Spleen (tissue), 11 donors: ENCODE measurements at regions not wholly inside any gene's neighbourhood (a gene's known extent, or its start where the extent isn't known, plus 50 kb on each side); places are given as distances from the start of the nearest gene placed in this dataset.

ENCODE experiments used
- DNase-seq: peaks from one replicate; pipeline ENCODE4 v3.0.0-alpha.2; 2020
- H3K27ac ChIP-seq, 8 donors: fragments of 200-600 bp; sonication (generic) in 7 of 8; 1 replicate in 4 of 8; 2 replicates in 4 of 8; pipeline versions ENCODE4 v1.5.0 to v1.8.0; 2016 to 2021; ENCODE audit warnings: inconsistent platforms in 4 of 8, mild to moderate bottlenecking in 4 of 8, moderate library complexity in 1 of 8
- H3K27me3 ChIP-seq, 7 donors: fragments of 200-600 bp; sonication (generic) in 6 of 7; replicated peaks in 1 of 7; 1 replicate in 4 of 7; 2 replicates in 3 of 7; pipeline versions ENCODE4 v1.5.0 to v1.8.0; 2016 to 2021; ENCODE audit warnings: inconsistent platforms in 3 of 7, mild to moderate bottlenecking in 1 of 7
- H3K36me3 ChIP-seq, 6 donors: fragments of 200-600 bp; sonication (generic) in 5 of 6; 1 replicate in 4 of 6; 2 replicates in 2 of 6; pipeline versions ENCODE4 v1.5.0 to v1.8.0; 2016 to 2021; ENCODE audit warnings: inconsistent platforms in 2 of 6
- H3K4me1 ChIP-seq, 6 donors: fragments of 200-600 bp; sonication (generic) in 5 of 6; 1 replicate in 3 of 6; 2 replicates in 3 of 6; pipeline versions ENCODE4 v1.5.0 to v1.8.0; 2016 to 2021; ENCODE audit warnings: inconsistent platforms in 3 of 6
- H3K4me3 ChIP-seq, 8 donors: fragments of 200-600 bp; sonication (generic) in 7 of 8; 1 replicate in 4 of 8; 2 replicates in 4 of 8; pipeline versions ENCODE4 v1.5.0 to v1.8.0; 2016 to 2021; ENCODE audit warnings: inconsistent platforms in 4 of 8, mild to moderate bottlenecking in 4 of 8, moderate library complexity in 2 of 8
- H3K9me3 ChIP-seq, 8 donors: fragments of 200-600 bp; sonication (generic) in 7 of 8; 1 replicate in 4 of 8; 2 replicates in 4 of 8; pipeline versions ENCODE4 v1.5.0 to v1.8.0; 2016 to 2021; ENCODE audit warnings: inconsistent platforms in 4 of 8
- CTCF ChIP-seq, 11 experiments: fragments of 200-600 bp in 7 of 11; fragments of 450-650 bp in 4 of 11; sonication (generic) in 4 of 11; IDR thresholded peaks in 8 of 11; conservative IDR thresholded peaks in 3 of 11; 1 replicate in 7 of 11; 2 replicates in 4 of 11; pipeline versions ENCODE4 v1.4.0 to v1.8.0; 2016 to 2021; ENCODE audit warnings: antibody characterized with exemption in 11 of 11, inconsistent platforms in 4 of 11, mild to moderate bottlenecking in 1 of 11
- POLR2A ChIP-seq, 3 donors: fragments of 450-650 bp; IDR thresholded peaks; one replicate each; pipeline ENCODE4 v1.5.1; 2017; ENCODE audit warnings: antibody characterized with exemption in 3 of 3, mild to moderate bottlenecking in 1 of 3
- POLR2AphosphoS5 ChIP-seq, 3 donors: sonication (generic); formaldehyde crosslinking; IDR thresholded peaks; one replicate each; pipeline ENCODE4 v1.5.1; 2017; ENCODE audit warnings: antibody characterized with exemption in 3 of 3
- WGBS, 5 donors: extraction: QIAGEN DNeasy Blood & Tissue Kit in 3 of 5; methylation state at CpG; one replicate each; pipeline versions ENCODE4 v1.1.5 to v1.1.7; 2013 to 2018; 5-methylcytosine and 5-hydroxymethylcytosine counted together
- intact Hi-C: fragments of 100-400 bp; cut with DNase I; formaldehyde crosslinking; loops from one replicate; pipeline ENCODE4 v1.15.0; 2023; ENCODE audit warnings: low total_unique reads
- donor health status: healthy with polysubstance abuse.
- donor health status: DM: no; HTN: no; CAD: no; lungs with moderate emphysema.
- donor health status: DM: no; HTN: no; CAD: no.
- donor health status: Bipolar disorder and iron deficiency.
- donor health status: healthy.
- donor health status: DM: no; HTN: no; CAD: no.
- donor health status: DM: yes; HTN: yes; CAD: no.

GRCh38 chr2:171630089-171630770 is 57.0 kb upstream of the DYNC1I2 start:
- 94 to 97% (median 95%) methylated on average over 3 of the region's 3 CpGs for WGBS, 5 donors
- Histone ChIP-seq H3K27me3 (peaks cover 0 to 10% (median 0%) of the 10 kb centered on the region in 7 donors), H3K4me3 (no peak overlapping the region), H3K9me3 (peaks cover 3 to 71% (median 56%) of the 10 kb centered on the region in 8 donors), H3K36me3 (no peaks in the 10 kb centered on the region), H3K4me1 (no peaks in the 10 kb centered on the region), H3K27ac (no peak overlapping the region)
- TF ChIP-seq CTCF (IDR thresholded peaks at IDR 0.05 in 8 of 11, conservative IDR thresholded peaks at IDR 0.05 in 3 of 11) = no peak
- no peak for TF ChIP-seq POLR2AphosphoS5 (IDR thresholded peaks at IDR 0.05)
- no peak for TF ChIP-seq POLR2A (IDR thresholded peaks at IDR 0.05)
- no peak for DNase-seq
- intact Hi-C loops = no loop called here

GRCh38 chr2:171630812-171631626 is 56.2 kb upstream of the DYNC1I2 start:
- Histone ChIP-seq H3K36me3 (no peaks in the 10 kb centered on the region), H3K4me3 (no peak overlapping the region), H3K27ac (no peak overlapping the region), H3K27me3 (peaks cover 0 to 9% (median 0%) of the 10 kb centered on the region in 7 donors), H3K9me3 (peaks cover 3 to 68% (median 56%) of the 10 kb centered on the region in 8 donors), H3K4me1 (no peaks in the 10 kb centered on the region)
- intact Hi-C loops = no loop called here
- DNase-seq = no peak
- TF ChIP-seq CTCF (IDR thresholded peaks at IDR 0.05 in 8 of 11, conservative IDR thresholded peaks at IDR 0.05 in 3 of 11) (no peak), POLR2A (IDR thresholded peaks at IDR 0.05) (no peak), POLR2AphosphoS5 (IDR thresholded peaks at IDR 0.05) (no peak)
- WGBS, 5 donors = 80 to 94% (median 86%) methylated on average over 8 of the region's 8 CpGs
